AG04449 (cell line): ENCODE measurements at regions not wholly inside any gene's neighbourhood (a gene's known extent, or its start where the extent isn't known, plus 50 kb on each side); places are given as distances from the start of the nearest gene placed in this dataset.

Source experiments
- CTCF ChIA-PET: fragments of 350-600 bp; formaldehyde crosslinking; extraction: SDS; loops from one replicate; lab custom pipeline; 2021; ENCODE audit warnings: antibody characterized with exemption; lab: Yijun Ruan, JAX
- POLR2A ChIA-PET: fragments of 400-600, 350-600 bp; formaldehyde crosslinking; extraction: SDS; loops from one replicate; lab custom pipeline; 2020; ENCODE audit warnings: antibody characterized with exemption, inconsistent platforms; lab: Yijun Ruan, JAX
- DNase-seq: peaks from one replicate; pipeline ENCODE4 v3.0.0-alpha.2; 2010; ENCODE audit warnings: low read depth, low spot score
- H3K4me3 ChIP-seq: 2 replicates; pipeline ENCODE4 v1.5.1; 2011; ENCODE audit warnings: low read depth, mild to moderate bottlenecking, control low read depth, low read length
- TF ChIP-seq, protein P1 (sequence below): IDR thresholded peaks from one replicate; pipeline ENCODE4 v1.5.1; 2011; ENCODE audit warnings: mild to moderate bottlenecking, moderate library complexity, low read length, control low read depth, inconsistent platforms; ENCODE audit not compliant: insufficient read depth; ENCODE audit errors: missing control alignments

DNA sequence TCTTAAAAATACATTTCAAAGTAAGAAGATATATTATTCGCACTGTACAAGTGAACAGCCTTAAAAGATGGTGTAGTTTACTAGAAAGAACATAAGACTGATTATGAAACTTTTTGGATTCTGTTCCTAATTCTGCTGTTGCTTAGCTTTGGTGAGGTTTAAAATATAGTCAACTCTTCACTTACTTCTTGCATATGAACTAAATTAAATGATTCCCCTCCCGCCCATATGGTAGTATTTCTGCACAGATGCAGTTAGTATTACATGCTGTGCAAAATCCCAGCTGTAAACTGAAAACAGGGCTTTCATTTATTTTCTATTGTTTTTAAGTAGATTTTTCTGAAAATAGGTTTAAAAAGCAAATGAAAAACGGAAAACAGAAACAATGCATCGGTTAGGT is 345.4 kb upstream of the NCAM2 start:
- POLR2A ChIA-PET = no interaction called here
- CTCF ChIA-PET = no interaction called here
- TF ChIP-seq, protein P1, sequence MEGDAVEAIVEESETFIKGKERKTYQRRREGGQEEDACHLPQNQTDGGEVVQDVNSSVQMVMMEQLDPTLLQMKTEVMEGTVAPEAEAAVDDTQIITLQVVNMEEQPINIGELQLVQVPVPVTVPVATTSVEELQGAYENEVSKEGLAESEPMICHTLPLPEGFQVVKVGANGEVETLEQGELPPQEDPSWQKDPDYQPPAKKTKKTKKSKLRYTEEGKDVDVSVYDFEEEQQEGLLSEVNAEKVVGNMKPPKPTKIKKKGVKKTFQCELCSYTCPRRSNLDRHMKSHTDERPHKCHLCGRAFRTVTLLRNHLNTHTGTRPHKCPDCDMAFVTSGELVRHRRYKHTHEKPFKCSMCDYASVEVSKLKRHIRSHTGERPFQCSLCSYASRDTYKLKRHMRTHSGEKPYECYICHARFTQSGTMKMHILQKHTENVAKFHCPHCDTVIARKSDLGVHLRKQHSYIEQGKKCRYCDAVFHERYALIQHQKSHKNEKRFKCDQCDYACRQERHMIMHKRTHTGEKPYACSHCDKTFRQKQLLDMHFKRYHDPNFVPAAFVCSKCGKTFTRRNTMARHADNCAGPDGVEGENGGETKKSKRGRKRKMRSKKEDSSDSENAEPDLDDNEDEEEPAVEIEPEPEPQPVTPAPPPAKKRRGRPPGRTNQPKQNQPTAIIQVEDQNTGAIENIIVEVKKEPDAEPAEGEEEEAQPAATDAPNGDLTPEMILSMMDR = no peak
- no peak for DNase-seq
- no peak overlapping the region for H3K4me3 ChIP-seq

DNA sequence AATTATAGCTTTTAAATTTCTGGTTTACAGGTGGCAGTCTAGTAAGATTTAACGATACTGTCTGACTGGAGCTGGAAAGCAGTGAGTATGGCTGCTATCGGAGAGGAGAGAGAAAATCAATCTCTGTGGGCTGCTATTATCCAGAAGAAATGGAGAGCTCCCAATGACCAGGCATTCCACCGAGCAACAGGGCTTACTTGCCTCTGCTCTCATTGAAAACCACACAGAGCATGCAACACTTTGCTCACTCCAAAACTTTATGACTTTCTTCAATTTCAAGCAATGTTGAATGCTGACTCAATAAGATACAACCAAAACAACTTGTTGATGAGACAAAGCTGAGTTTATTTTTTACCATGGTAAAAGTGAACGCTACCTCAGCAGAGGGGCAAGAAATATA is 337.0 kb upstream of the NCAM2 start:
- ChIA-PET POLR2A (no interaction called here), CTCF (no interaction called here)
- H3K4me3 ChIP-seq = no peak overlapping the region
- TF ChIP-seq, protein P1 = no peak
- no peak for DNase-seq

DNA sequence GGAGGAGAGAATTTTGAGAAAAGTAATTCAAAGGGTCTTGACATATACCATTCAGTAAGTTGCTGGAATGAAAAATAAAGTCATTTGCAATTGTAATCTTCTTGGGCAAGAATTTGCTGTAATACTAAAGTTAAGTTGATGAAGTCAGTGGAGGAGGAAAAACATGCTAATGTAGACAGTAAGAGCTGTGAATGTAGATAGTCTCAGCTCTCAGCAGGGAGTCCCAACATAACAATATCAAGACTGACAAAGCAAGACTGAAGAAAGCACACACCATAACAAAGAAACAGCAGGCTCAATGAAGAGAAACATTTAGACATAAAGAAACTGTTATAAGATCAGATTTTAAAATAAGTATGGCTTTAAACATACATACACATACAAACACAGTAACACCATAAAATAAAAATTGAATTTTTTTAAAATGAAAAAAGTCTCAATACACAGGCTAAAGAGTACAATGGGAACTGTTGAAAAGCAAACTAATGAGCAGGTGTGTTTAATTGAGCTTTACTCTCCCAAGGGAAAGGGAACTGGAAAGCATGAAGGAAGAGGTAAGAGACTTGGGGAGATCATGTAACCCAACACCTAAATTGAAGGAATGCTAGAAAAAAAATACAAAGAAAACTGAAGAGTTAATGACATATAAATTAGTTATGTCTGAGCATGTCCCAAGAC is 336.3 kb upstream of the NCAM2 start:
- no peak for DNase-seq
- ChIA-PET CTCF (no interaction called here), POLR2A (no interaction called here)
- TF ChIP-seq, protein P1 = no peak
- H3K4me3 ChIP-seq = no peak overlapping the region

DNA sequence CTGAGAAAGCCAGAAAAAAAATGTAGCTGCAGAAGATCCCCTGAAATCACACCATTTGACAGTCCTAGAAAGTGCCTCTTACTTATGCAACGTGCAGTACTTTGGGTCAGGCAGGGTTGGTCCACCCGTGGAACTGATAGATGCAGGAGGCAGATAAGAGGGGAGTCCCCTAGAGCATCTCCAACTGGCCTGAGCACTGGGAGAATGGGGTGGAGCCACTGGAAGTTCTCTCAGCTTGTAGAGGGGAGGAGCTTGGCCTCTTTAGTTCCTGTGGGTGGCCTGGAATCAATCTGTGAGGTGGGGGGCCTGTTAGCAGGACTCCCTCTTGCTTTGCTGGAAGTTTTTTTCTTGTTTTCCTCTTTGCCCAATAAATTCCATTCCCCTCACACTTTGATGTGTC is 335.7 kb upstream of the NCAM2 start:
- TF ChIP-seq, protein P1 = no peak
- CTCF ChIA-PET = no interaction called here
- DNase-seq = no peak
- POLR2A ChIA-PET = no interaction called here
- H3K4me3 ChIP-seq = no peak overlapping the region

DNA sequence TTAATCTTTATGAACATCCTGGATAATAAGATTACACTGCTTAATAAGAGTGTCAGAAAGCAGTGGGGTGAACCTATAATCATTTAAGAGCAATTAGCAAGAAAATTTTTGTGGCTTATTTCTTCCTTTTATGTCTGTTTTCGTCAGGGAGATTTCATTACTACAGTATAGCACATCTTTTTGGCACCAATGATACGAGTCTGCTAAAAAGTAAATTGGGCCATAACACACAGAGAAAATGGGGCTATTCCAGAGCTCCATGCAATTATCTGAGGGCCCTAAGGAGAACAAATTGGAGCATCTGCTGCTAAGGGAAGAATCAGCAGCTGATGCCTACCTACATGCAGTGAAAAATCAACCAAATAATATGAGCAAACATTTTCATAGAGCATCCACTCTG is 330.3 kb upstream of the NCAM2 start:
- ChIA-PET POLR2A (no interaction called here), CTCF (no interaction called here)
- H3K4me3 ChIP-seq = no peak overlapping the region
- no peak for DNase-seq
- TF ChIP-seq, protein P1 = no peak

DNA sequence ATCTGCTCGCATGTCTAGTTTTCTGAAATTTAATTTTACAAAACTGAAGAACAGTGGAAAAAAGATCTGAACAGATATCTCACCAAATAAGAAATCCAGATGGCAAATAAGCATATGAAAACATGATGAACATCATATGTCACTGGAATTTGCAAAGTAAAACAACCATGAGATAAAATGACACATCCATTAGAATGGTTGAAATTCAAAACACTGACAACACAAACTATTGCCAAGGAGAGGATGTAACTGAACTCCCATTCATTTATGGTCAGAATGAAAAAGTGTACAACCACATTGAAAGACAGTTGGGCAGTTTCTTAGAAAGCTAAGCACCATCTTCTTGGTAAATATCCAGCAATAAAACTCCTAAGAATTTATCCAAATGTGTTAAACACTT is 312.7 kb upstream of the NCAM2 start:
- TF ChIP-seq, protein P1 = no peak
- H3K4me3 ChIP-seq = no peak overlapping the region
- POLR2A ChIA-PET = no interaction called here
- no peak for DNase-seq
- CTCF ChIA-PET = no interaction called here
